IPS-20b (cell line): ENCODE measurements at regions not wholly inside any gene's neighbourhood (a gene's known extent, or its start where the extent isn't known, plus 50 kb on each side); places are given as distances from the start of the nearest gene placed in this dataset.
A peak's percentile ranks its signal among the peaks of the same experiment; 100 is the strongest.
"Not testable (repeated sequence)": the region's sequence is repeated elsewhere in the genome, so short reads cannot be mapped to it uniquely, and the experiment has no call there.

Experiments
- H3K27ac ChIP-seq: one replicate; pipeline ENCODE4 v1.5.1; 2013; ENCODE audit warnings: low read length
- H3K27me3 ChIP-seq: 2 replicates; pipeline ENCODE4 v1.6.1; 2013; ENCODE audit warnings: mild to moderate bottlenecking, low read length, inconsistent platforms; ENCODE audit not compliant: insufficient read depth
- H3K36me3 ChIP-seq: 2 replicates; pipeline ENCODE4 v1.6.1; 2013; ENCODE audit warnings: low read depth, mild to moderate bottlenecking, inconsistent platforms, low read length, moderate library complexity; ENCODE audit not compliant: insufficient read depth
- H3K4me1 ChIP-seq: 2 replicates; pipeline ENCODE4 v1.6.1; 2013; ENCODE audit warnings: mild to moderate bottlenecking, control low read depth, inconsistent platforms, low read length, moderate library complexity; ENCODE audit not compliant: insufficient read depth
- H3K4me3 ChIP-seq: 2 replicates; pipeline ENCODE4 v1.5.1; 2013; ENCODE audit warnings: mild to moderate bottlenecking, low read length, inconsistent platforms
- H3K9ac ChIP-seq: 2 replicates; pipeline ENCODE4 v1.6.1; 2013; ENCODE audit warnings: low read depth, mild to moderate bottlenecking, inconsistent platforms, low read length, moderate library complexity
- H3K9me3 ChIP-seq: 2 replicates; pipeline ENCODE4 v1.6.1; 2013; ENCODE audit warnings: mild to moderate bottlenecking, low read depth, low read length, inconsistent platforms; ENCODE audit not compliant: insufficient read depth

- H3K9ac ChIP-seq, H3K9me3 ChIP-seq, H3K4me1 ChIP-seq, H3K4me3 ChIP-seq, H3K36me3 ChIP-seq, H3K27ac ChIP-seq: not testable (repeated sequence)
- H3K27me3 ChIP-seq = peaks cover 15% of the 10 kb centered on the region
Observed at GRCh38 chr1:148277865-148278279, 125.8 kb upstream of the NBPF11 start.

GRCh38 chr1:148267066-148267465 lies 115.0 kb upstream of the NBPF11 start:
- H3K9me3 ChIP-seq, H3K4me1 ChIP-seq, H3K36me3 ChIP-seq, H3K27ac ChIP-seq, H3K4me3 ChIP-seq, H3K9ac ChIP-seq, H3K27me3 ChIP-seq: not testable (repeated sequence)

- no peaks in the 10 kb centered on the region for H3K4me1 ChIP-seq
- peak overlapping the region; percentile 28 for H3K27ac ChIP-seq
- no peaks in the 10 kb centered on the region for H3K9me3 ChIP-seq
- peak overlapping the region; percentile 67 for H3K4me3 ChIP-seq
- no peaks in the 10 kb centered on the region for H3K36me3 ChIP-seq
- no peaks in the 10 kb centered on the region for H3K27me3 ChIP-seq
- peak overlapping the region; percentile 73 for H3K9ac ChIP-seq
Observed at GRCh38 chr1:148264374-148265276, 112.5 kb upstream of the NBPF11 start.

GRCh38 chr1:148263906-148264255 lies 111.8 kb upstream of the NBPF11 start:
- H3K9ac ChIP-seq = peak overlapping the region; percentile 73; the same call in 1 of the 2 replicates

GRCh38 chr1:148263128-148263905 lies 111.2 kb upstream of the NBPF11 start:
- H3K9me3 ChIP-seq = no peaks in the 10 kb centered on the region
- H3K27ac ChIP-seq = peak overlapping the region; percentile 67
- no peaks in the 10 kb centered on the region for H3K27me3 ChIP-seq
- H3K36me3 ChIP-seq = no peaks in the 10 kb centered on the region
- peak overlapping the region; percentile 67 for H3K4me3 ChIP-seq
- H3K4me1 ChIP-seq = no peaks in the 10 kb centered on the region
- peak overlapping the region; percentile 96 for H3K9ac ChIP-seq

More at GRCh38 chr1:148263906-148264255, 111.8 kb upstream of the NBPF11 start:
- Histone ChIP-seq H3K27ac (peak overlapping the region; percentile 28), H3K4me3 (peak overlapping the region; percentile 67), H3K36me3 (no peaks in the 10 kb centered on the region), H3K27me3 (no peaks in the 10 kb centered on the region), H3K9me3 (no peaks in the 10 kb centered on the region), H3K4me1 (no peaks in the 10 kb centered on the region)

- H3K36me3 ChIP-seq, H3K27ac ChIP-seq, H3K4me1 ChIP-seq, H3K27me3 ChIP-seq, H3K9me3 ChIP-seq, H3K4me3 ChIP-seq, H3K9ac ChIP-seq: not testable (repeated sequence)
Observed at GRCh38 chr1:148261684-148262083, 109.6 kb upstream of the NBPF11 start.

GRCh38 chr1:148257886-148258285 lies 105.8 kb upstream of the NBPF11 start:
- not testable (repeated sequence) for H3K36me3 ChIP-seq, H3K27me3 ChIP-seq, H3K9me3 ChIP-seq, H3K9ac ChIP-seq, H3K4me3 ChIP-seq, H3K27ac ChIP-seq, H3K4me1 ChIP-seq

GRCh38 chr1:148254611-148255429 lies 102.7 kb upstream of the NBPF11 start:
- H3K4me1 ChIP-seq, H3K9ac ChIP-seq, H3K27ac ChIP-seq, H3K36me3 ChIP-seq, H3K9me3 ChIP-seq, H3K27me3 ChIP-seq, H3K4me3 ChIP-seq: not testable (repeated sequence)

- H3K36me3 ChIP-seq, H3K4me3 ChIP-seq, H3K4me1 ChIP-seq, H3K27ac ChIP-seq, H3K9ac ChIP-seq, H3K9me3 ChIP-seq, H3K27me3 ChIP-seq: not testable (repeated sequence)
Observed at GRCh38 chr1:148253808-148254207, 101.7 kb upstream of the NBPF11 start.

- H3K9me3 ChIP-seq, H3K4me1 ChIP-seq, H3K36me3 ChIP-seq, H3K27ac ChIP-seq, H3K27me3 ChIP-seq, H3K4me3 ChIP-seq, H3K9ac ChIP-seq: not testable (repeated sequence)
Observed at GRCh38 chr1:148248798-148249197, 96.7 kb upstream of the NBPF11 start.

- H3K4me3 ChIP-seq, H3K9ac ChIP-seq, H3K27me3 ChIP-seq, H3K36me3 ChIP-seq, H3K4me1 ChIP-seq, H3K9me3 ChIP-seq, H3K27ac ChIP-seq: not testable (repeated sequence)
Observed at GRCh38 chr1:148246258-148246861, 94.3 kb upstream of the NBPF11 start.
